Stimulated activated CD8-positive, alpha-beta memory T cell treated with anti-CD3 and anti-CD28 coated beads, Interleukin-7, amount 100 ng/mL, for 48 hours (primary cell): ENCODE measurements at regions not wholly inside any gene's neighbourhood (a gene's known extent, or its start where the extent isn't known, plus 50 kb on each side); places are given as distances from the start of the nearest gene placed in this dataset.

ENCODE experiments used
- DNase-seq, 2 donors: peaks; one replicate each; pipeline ENCODE4 v3.0.0-alpha.2; 2020; ENCODE audit warnings: low read depth in 1 of 2; ENCODE audit errors: extremely low read depth in 1 of 2

DNA sequence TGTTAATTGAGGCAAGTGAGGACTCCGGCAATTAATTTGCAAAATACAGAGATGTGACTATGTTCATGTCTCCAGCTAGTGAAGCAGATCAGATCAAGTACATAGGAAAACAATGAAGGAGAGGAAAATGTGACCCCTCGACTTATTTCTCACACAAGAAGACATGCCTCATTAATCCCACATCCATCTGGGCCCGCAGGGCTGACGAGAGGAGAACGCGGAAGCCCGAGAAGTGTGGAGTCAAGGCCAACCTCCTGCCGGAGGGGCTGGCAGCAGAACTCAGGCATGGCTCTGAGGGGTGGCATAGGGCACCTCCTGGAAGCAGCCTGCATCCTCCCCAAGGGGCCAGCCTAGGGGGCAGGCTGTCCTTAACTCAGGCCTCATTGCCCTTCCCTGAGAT, 54.4 kb downstream of the ZNF503 start:
- DNase-seq, result no peak

- DNase-seq, result no peak
Measured at GRCh38 chr10:75345738-75346137, 55.8 kb downstream of the ZNF503 start.

DNA sequence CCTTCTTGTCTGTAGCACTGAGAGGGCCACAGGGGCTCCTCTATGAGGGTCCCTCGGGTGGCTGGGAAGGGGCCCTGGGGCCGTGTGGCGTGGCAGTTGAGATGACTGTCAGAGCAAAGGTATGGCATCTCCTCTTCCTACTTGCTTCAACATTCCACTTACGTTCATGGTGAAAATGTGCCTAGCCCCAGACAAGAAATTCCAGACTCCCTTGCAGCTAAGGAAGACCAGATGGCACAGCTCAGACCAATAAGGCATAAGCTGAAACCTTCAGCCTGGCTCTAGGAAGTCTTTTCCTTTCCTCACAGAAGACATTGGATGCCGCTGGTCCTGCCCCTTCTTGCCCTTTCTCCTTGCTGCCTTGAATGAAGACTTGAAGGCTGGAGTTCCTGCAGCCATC, 57.4 kb downstream of the ZNF503 start:
- no peak for DNase-seq

- no peak for DNase-seq
Measured at GRCh38 chr10:75342397-75342796, 59.2 kb downstream of the ZNF503 start.

DNA sequence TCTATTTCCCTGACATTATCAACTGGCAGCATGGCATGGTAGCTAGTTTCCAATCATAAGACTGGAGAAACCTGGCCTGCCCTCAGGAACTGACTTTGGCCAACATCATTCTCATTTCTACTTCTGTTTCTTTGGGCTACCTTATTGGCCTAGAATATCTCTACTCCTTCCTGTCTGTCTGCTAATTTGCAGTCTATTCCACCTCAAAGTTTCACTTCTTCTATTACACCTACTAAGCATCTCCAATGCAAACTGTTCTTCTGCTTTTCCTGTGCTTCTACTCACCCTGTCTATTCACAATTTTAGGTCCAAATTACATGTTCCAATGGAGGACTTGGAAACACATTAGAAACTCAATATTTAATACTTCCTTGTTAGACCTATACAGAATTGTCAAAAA, 65.6 kb downstream of the ZNF503 start:
- DNase-seq, result no peak

GRCh38 chr10:75335191-75335590, 66.4 kb downstream of the ZNF503 start:
- DNase-seq, result no peak

DNA sequence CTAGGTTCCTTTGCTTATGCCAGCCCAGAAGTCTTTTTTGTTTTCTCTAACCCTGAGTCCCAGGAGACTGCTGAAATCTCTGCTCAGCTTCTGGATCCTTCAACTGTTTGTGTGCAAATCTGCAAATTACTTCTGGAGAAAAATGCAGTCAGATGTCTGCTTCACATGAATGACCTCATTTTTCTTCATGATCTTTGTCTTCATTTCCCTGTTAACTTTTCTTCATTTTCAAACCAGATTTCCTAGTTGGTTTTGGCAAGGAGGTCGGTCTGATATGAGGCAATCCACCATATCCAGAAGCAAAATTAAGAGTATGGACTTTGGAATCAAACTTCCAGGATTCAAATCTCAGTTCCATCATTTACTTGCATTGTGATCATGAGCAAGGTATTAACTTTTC, 66.8 kb downstream of the ZNF503 start:
- DNase-seq, result no peak

DNA sequence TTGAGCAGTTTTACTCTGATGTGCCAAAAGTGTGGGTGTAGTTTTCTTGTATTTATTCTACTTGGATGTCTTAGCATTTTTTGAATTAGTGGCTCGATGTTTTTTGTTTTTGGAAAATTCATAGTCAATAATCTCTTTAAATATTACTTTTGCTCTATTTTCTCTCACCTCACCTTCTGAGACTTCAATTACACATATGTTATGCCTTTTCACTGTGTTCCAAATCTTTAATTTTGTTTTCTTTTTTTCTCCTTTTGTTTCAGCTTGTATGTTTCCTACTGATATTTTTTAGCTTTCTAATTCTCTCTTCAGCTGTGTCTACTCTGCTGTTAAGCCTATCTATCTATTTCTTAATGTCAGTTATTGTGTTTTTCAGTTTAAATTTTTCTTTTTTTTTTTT, 69.5 kb downstream of the ZNF503 start:
- DNase-seq, result no peak

DNA sequence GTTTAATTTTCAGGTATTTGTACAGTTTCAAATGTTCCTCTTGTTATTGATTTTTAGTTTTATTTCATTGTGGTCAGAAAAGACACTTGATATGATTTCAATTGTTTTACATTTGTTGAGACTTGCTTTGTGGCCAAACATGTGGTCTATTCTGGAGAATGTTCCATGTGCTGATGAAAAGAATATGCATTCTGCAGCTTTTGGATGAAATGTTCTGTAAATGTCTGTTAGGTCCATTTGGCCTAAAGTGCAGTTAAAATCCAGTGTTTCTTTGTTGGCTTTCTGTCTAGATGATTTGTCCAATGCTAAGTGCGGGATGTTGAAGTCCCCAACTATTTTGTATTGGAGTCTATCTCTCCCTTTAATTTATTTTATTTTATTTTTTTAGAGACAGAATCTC, 70.5 kb downstream of the ZNF503 start:
- DNase-seq, result no peak

- no peak for DNase-seq
Measured at GRCh38 chr10:75329190-75329745, 72.3 kb downstream of the ZNF503 start.

DNA sequence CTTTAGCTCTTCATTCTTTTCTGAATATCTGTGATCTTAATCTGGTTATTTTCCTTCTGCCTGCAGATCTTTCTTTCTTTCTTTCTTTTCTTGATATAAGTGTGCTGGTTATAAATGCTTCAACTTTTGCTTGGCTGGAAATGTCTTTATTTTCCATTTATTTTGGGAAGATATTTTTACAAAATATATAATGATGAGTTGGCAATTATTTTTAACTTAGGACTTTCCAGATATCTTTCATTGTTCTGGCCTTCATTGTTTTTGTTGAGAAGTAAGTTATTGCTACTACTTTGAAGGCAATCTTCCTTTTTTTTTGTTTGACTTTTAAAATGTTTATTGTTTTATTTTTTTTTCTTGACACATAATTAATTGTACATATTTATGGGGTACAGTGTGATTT, 75.3 kb downstream of the ZNF503 start:
- no peak for DNase-seq

DNA sequence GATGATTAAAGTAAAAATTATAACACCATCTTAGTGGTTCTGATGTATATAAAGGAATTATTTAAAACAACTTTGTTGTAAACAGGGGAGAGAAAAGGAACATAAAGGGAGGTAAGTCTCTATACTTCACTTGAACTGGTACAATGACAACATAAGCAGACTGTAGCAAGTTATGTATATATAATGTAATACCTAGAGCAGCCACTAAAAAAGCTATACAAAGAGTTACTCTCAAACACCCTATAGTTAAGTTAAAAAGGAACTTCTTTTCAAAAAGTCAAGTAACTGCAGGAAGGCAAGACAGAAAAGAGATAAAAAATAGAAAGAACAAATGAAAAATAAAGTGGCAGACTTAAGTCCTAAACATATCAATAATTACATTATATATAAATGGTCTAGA, 82.3 kb downstream of the ZNF503 start:
- no peak for DNase-seq

DNA sequence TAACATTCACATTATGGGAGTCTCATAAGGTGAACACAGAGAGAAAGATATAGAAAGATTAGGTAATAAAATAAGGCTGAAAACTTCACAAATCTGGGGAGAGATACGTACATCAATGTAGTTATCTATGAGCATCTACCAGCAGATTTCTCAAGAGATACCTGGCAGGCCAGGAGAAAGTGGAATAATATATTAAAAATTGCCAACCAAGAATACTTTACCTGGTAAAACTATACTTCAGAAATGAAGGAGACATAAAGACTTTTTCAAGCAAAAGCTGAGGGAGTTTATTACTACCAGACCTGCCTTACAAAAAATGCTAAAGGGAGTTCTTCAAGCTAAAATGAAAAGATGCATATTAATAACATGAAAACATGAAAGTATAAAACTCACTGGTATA, 78.8 kb upstream of the COMTD1 start:
- no peak for DNase-seq

DNA sequence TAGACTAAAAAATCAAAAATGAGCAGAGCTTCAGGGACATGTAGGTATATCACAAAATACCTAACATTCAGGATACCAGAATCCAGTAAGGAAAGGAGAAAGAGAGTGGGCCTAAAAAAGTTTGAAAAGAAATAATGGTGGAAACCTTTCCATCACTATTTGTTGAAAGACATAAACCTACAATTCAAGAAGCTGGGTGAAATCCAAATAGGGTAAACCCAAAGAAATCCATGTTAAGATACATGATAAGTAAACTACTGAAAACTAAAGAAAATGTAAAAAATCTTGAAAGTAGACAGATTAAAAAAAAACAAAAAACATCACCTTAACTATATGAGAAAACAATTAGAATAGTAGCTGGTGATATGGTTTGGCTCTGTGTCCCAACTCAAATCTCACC, 76.7 kb upstream of the COMTD1 start:
- no peak for DNase-seq

GRCh38 chr10:75305675-75306074, 69.9 kb upstream of the COMTD1 start:
- DNase-seq, result no peak

- DNase-seq, result no peak
Measured at GRCh38 chr10:75304741-75305390, 69.1 kb upstream of the COMTD1 start.

- no peak for DNase-seq
Measured at GRCh38 chr10:75304313-75304712, 68.6 kb upstream of the COMTD1 start.

DNA sequence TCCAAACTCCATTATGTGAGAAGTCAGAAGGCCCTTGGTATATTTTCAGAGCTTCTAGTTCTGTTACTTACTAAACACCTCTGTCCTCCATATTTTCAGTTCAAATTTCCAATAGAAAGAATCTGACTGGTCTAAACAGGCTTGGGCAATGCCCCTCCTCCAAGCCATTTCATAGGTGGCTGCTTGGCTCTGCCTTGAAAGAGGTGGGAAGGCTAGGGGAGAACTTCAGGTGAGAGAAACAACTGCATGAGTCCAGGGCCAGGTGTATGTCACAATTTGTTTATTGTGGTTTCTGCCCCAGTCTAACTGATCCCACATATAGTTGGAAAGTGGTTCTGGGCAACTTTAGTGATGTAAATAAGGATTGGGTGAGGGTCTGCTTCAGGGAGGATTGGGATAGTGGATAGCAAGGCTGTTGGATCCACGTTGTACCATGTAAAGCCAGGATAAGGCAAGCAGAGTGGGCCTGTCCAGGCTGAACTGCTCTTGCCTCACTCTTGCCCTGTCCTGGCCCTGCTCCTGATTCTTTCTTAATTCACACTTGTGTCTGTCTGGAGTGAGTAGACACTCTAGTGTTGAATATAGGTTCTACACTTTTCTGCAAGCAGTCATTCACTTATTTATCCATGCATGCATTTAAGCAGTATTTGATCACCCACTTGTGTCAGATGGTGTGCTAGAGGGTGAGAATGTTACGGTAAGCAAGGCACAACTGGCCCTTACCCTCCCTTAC, 67.5 kb upstream of the COMTD1 start:
- no peak for DNase-seq

GRCh38 chr10:75302029-75302428, 66.3 kb upstream of the COMTD1 start:
- DNase-seq, result no peak

DNA sequence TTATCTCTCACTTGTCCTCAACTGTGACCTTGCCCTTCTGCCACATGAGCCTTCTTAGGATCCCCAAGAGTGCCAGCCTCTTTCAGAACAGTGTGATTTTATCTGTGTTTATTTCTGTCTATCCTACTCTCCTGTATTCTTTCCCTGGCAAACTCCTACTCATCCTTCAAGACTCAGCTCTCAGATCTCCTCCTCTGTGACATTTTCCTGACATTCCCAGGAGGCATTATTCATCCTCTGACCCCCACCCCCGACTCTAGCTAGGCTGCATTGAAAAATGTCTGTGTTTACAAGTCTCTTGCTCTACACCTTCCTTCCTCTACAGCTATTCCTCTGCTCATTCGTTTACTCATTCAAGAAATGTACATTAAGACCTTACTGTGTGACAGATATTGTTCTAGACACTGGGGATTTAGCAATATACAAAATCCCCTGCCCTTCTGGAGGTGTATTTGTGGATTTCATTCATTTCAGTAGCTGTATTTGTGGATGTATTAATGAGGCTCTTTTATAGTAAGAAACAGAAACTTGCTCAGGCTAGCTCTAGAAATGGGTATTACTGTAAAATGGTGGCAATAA, 61.4 kb upstream of the COMTD1 start:
- DNase-seq, result no peak

- DNase-seq, result no peak
Measured at GRCh38 chr10:75295868-75296441, 60.2 kb upstream of the COMTD1 start.
